GM12801 (cell line): ENCODE measurements at regions not wholly inside any gene's neighbourhood (a gene's known extent, or its start where the extent isn't known, plus 50 kb on each side); places are given as distances from the start of the nearest gene placed in this dataset.

Experiments used
- CTCF ChIP-seq: IDR thresholded peaks from one replicate; pipeline ENCODE4 v1.5.1; 2011; ENCODE audit warnings: control low read depth; ENCODE audit not compliant: insufficient read length; ENCODE audit errors: extremely low read depth

DNA sequence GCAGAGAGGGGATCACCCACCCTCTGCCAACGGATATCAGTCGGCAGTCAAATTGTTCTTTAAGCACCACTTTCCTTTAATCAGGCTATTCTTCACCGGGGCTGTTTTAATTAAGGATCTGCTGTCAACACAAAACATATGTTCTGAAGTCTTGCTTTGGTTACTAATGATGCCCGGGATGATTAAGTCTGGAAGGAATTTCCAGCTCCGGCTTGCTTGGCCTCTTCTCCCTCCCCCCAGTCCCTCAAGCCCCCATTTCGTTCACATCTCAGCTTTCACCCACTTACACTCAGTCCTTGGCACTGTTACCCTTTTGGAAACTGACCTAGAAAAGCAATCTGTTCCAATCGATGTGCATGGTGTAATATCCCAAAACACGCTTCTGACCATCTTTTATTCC lies 74.7 kb downstream of the MSX2 start:
- TF ChIP-seq CTCF: no peak

DNA sequence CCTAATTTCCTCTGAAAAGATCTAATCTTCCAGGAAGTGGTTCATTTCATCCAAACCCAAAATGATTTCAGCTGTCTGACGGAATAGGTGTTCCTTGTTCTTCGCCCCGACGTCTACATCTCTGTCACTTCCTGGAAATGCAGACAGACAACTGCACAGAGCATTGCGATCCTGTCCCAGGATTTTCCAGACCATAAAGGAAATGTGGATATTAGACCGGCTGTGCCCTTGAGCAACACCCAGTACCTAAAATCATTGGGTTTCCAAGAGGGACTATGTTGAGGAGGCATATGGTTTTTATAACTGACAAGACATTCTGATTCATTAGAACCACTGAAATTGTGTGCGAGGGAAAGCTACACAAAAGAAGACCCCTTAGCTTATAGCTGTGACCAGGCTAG lies 74.2 kb downstream of the MSX2 start:
- no peak for TF ChIP-seq CTCF

DNA sequence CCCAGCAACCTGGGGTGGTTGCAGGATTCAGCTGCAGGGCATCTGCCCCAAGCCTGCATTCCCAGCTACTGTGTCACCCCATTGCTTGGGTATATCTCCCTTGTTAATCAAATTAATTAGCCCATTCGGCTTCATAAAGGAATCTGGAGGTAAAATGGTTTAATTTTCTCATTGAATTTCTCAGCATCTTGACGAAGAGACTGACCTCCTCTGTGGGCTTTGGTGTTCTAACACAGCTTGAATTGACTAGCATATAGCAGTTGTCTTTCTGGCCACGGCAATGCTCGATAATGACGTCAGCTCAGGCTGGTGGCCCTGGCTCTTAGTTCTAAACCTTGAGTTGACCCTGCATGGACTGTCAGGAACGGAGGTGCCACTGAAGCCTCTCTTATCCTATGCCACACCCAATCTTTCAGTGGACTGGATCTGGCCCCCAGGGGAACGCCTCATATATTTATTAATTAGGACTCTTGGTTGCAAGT lies 72.4 kb downstream of the MSX2 start:
- TF ChIP-seq CTCF: no peak

- TF ChIP-seq CTCF: no peak
These were observed 70.7 kb downstream of the MSX2 start for GRCh38 chr5:174794931-174795672.

- no peak for TF ChIP-seq CTCF
These were observed 69.4 kb downstream of the MSX2 start for GRCh38 chr5:174793684-174794328.

DNA sequence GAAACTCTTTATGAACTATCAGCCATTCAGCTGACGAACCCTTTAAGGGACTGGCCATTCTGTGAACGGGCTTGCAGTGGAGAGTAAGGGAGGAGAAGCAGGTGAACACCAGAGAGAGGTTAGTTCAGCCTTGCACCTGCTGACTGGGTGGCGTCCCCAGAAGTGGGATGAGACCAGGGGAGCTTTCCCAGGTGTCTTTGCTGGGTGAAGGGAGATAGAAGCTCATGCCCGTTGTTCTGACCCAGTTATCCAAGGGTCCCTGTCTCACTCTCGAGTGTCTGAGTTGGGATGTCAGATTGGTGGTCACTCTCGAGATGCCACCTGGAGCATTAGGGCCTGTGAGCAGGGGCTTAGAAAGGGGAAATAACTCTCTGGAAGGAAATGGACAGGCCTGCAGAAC lies 68.7 kb downstream of the MSX2 start:
- TF ChIP-seq CTCF: no peak

DNA sequence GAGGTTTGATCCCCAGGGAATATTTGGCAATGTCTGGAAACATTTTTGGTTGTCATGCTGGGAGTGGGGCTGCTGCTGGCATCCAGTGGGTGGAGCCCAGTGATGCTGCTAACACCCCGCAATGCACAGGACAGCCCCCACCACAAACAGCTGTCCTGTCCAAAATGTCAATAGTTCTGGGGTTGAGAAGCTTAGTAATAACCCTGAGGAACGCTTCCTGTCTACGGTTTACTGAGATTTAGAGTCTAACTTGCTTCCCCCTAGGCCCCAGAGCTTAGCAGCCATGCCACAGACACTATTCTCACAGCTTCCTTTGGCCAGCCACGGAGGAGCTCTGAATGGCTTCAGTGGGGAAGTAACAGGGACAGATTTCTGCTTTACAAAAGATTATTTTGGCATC lies 66.5 kb downstream of the MSX2 start:
- no peak for TF ChIP-seq CTCF
